GM12878 (cell line): ENCODE measurements at regions not wholly inside any gene's neighbourhood (a gene's known extent, or its start where the extent isn't known, plus 50 kb on each side); places are given as distances from the start of the nearest gene placed in this dataset.

Source experiments
- ATAC-seq: fragments of 200-7000 bp; cut with Tn5 transposase; 3 replicates; pipeline ENCODE4 v1.9.1; 2020; ENCODE audit warnings: mild to moderate bottlenecking, moderate library complexity
- BruUV-seq: library from RNA; stranded (reverse); fragments of 400-500 nt; replicated peaks from 2 replicates; lab custom pipeline; 2021; lab: Mats Ljungman, UMichigan
- CTCF ChIA-PET: fragments of 300-600 bp; sonication (Branson Sonifier 250); formaldehyde crosslinking; extraction: SDS; loops from one replicate; lab custom pipeline; 2021; ENCODE audit warnings: inconsistent platforms; lab: Yijun Ruan, JAX
- POLR2A ChIA-PET: fragments of 350-600 bp; formaldehyde crosslinking; extraction: SDS; loops from one replicate; lab custom pipeline; 2021; ENCODE audit warnings: inconsistent platforms; lab: Charles Lee
- RAD21 ChIA-PET: fragments of 300-600 bp; sonication (Branson Sonifier 250); formaldehyde crosslinking; loops from one replicate; lab custom pipeline; 2023; ENCODE audit warnings: antibody characterized with exemption; ENCODE audit not compliant: unreplicated experiment; lab: Charles Lee
- SMC1A ChIA-PET: fragments of 300-600 bp; sonication (Branson Sonifier 250); formaldehyde crosslinking; loops from one replicate; lab custom pipeline; 2023; ENCODE audit not compliant: unreplicated experiment, uncharacterized antibody; lab: Charles Lee
- DNase-seq: peaks from one replicate; pipeline ENCODE4 v3.0.0-alpha.2; 2011; ENCODE audit warnings: low read depth, low spot score
- FAIRE-seq: peaks from 3 replicates; lab custom pipeline; 2011; peaks lifted over from hg19 to GRCh38; lab: Jason Lieb, UNC
- H2AFZ ChIP-seq: 2 replicates; pipeline ENCODE4 v1.6.0; 2011; ENCODE audit warnings: low read depth, low read length, control low read depth; ENCODE audit not compliant: control insufficient read depth
- H3K27ac ChIP-seq: 2 replicates; pipeline ENCODE4 v1.5.1; 2011; ENCODE audit warnings: control low read depth; ENCODE audit not compliant: control insufficient read depth, insufficient read depth
- H3K27me3 ChIP-seq, 2 experiments: replicated peaks in 1 of 2; 2 replicates each; pipeline versions ENCODE4 v1.6.0 to v1.6.1; 2011; ENCODE audit warnings: low read length in 1 of 2; ENCODE audit not compliant: control insufficient read depth in 2 of 2, insufficient read depth in 2 of 2
- H3K36me3 ChIP-seq, 2 experiments: 2 replicates each; pipeline ENCODE4 v1.5.1; 2011; ENCODE audit warnings: low read length in 1 of 2; ENCODE audit not compliant: control insufficient read depth in 2 of 2, insufficient read depth in 2 of 2
- H3K4me1 ChIP-seq: 2 replicates; pipeline ENCODE4 v1.6.1; 2011; ENCODE audit warnings: mild to moderate bottlenecking, low read length, moderate library complexity, mixed read lengths; ENCODE audit not compliant: control insufficient read depth, insufficient read depth
- H3K4me2 ChIP-seq: 2 replicates; pipeline ENCODE4 v1.6.0; 2011; ENCODE audit warnings: control low read depth; ENCODE audit not compliant: control insufficient read depth, insufficient read depth
- H3K4me3 ChIP-seq: fragments of 200-600 bp; sonication (generic); 2 replicates; pipeline ENCODE4 v1.5.1; 2016
- H3K79me2 ChIP-seq: 2 replicates; pipeline ENCODE4 v1.6.0; 2011; ENCODE audit warnings: low read length; ENCODE audit not compliant: control insufficient read depth, insufficient read depth
- H3K9ac ChIP-seq: 2 replicates; pipeline ENCODE4 v1.8.0; 2011; ENCODE audit warnings: low read length, control low read depth, mixed read lengths; ENCODE audit not compliant: control insufficient read depth, insufficient read depth
- H3K9me3 ChIP-seq: replicated peaks from 3 replicates; pipeline ENCODE4 v1.5.1; 2011; ENCODE audit warnings: mild to moderate bottlenecking, low read length; ENCODE audit not compliant: control insufficient read depth, insufficient read depth
- H4K20me1 ChIP-seq: 2 replicates; pipeline ENCODE4 v1.6.0; 2011; ENCODE audit not compliant: control insufficient read depth, insufficient read depth
- ASH2L ChIP-seq: fragments of 300-600, 200-600 bp; sonication (generic); IDR thresholded peaks from 2 replicates; pipeline ENCODE4 v1.6.1; 2017; ENCODE audit warnings: low read depth, mild to moderate bottlenecking, borderline replicate concordance
- CHD4 ChIP-seq: fragments of 200-600 bp; sonication (generic); IDR thresholded peaks from 2 replicates; pipeline ENCODE4 v1.6.1; 2016; ENCODE audit warnings: mild to moderate bottlenecking
- CREM ChIP-seq: IDR thresholded peaks from 2 replicates; pipeline ENCODE4 v1.6.1; 2014; ENCODE audit warnings: antibody characterized with exemption, low read depth
- ESRRA ChIP-seq: IDR thresholded peaks from 2 replicates; pipeline ENCODE4 v1.6.1; 2012; ENCODE audit warnings: mild to moderate bottlenecking, low read length, improper control_type of control experiment
- FOXK2 ChIP-seq: fragments of 450-650 bp; IDR thresholded peaks from 2 replicates; pipeline ENCODE4 v1.6.1; 2017; ENCODE audit warnings: mild to moderate bottlenecking, moderate library complexity
- GABPA ChIP-seq: IDR thresholded peaks from 2 replicates; pipeline ENCODE4 v1.6.1; 2014; ENCODE audit warnings: antibody characterized with exemption, low read depth, mild to moderate bottlenecking, inconsistent platforms
- GATAD2B ChIP-seq: fragments of 450-650 bp; conservative IDR thresholded peaks from 2 replicates; pipeline ENCODE4 v1.6.1; 2017; ENCODE audit warnings: low read depth, mild to moderate bottlenecking, moderate library complexity
- HDAC6 ChIP-seq: fragments of 200-600 bp; sonication (generic); IDR thresholded peaks from one replicate; pipeline ENCODE4 v1.8.0; 2017; ENCODE audit warnings: antibody characterized with exemption; ENCODE audit not compliant: unreplicated experiment
- IKZF2 ChIP-seq, 2 experiments: fragments of 450-650 bp; IDR thresholded peaks; 2 replicates each; pipeline ENCODE4 v1.6.1; 2017; ENCODE audit warnings: mild to moderate bottlenecking in 2 of 2, moderate library complexity in 2 of 2
- JUND ChIP-seq: IDR thresholded peaks from 2 replicates; pipeline ENCODE4 v1.6.1; 2012; ENCODE audit warnings: low read depth, mild to moderate bottlenecking, low read length, improper control_type of control experiment, moderate library complexity
- MTA2 ChIP-seq: fragments of 450-650 bp; IDR thresholded peaks from 2 replicates; pipeline ENCODE4 v1.6.1; 2016; ENCODE audit warnings: low read depth, mild to moderate bottlenecking, moderate library complexity
- NFYB ChIP-seq: IDR thresholded peaks from 2 replicates; pipeline ENCODE4 v1.6.1; 2011; ENCODE audit warnings: low read depth, mild to moderate bottlenecking, low read length, improper control_type of control experiment, moderate library complexity; ENCODE audit not compliant: insufficient read depth
- RAD51 ChIP-seq: fragments of 450-650 bp; IDR thresholded peaks from 2 replicates; pipeline ENCODE4 v1.6.1; 2016; ENCODE audit warnings: moderate library complexity, mild to moderate bottlenecking, inconsistent platforms
- RUNX3 ChIP-seq: IDR thresholded peaks from 2 replicates; pipeline ENCODE4 v1.6.1; 2012; ENCODE audit warnings: low read length, inconsistent platforms
- SMC3 ChIP-seq: IDR thresholded peaks from 2 replicates; pipeline ENCODE4 v1.6.1; 2011; ENCODE audit warnings: low read length, improper control_type of control experiment, borderline replicate concordance
- SPI1 ChIP-seq: IDR thresholded peaks from 2 replicates; pipeline ENCODE4 v1.6.1; 2011; ENCODE audit warnings: low read depth, mild to moderate bottlenecking, low read length, moderate library complexity, borderline replicate concordance; ENCODE audit not compliant: insufficient read depth
- WGBS: methylation state at CpG from one replicate; pipeline ENCODE4 v1.1.6; 2016; ENCODE audit warnings: low lambda C conversion rate; ENCODE audit not compliant: insufficient replicate concordance, insufficient coverage; ENCODE audit errors: missing lambda C conversion rate; 5-methylcytosine and 5-hydroxymethylcytosine counted together
- in situ Hi-C: fragments of 300-500 bp; cut with MboI; formaldehyde crosslinking; loops from 9 replicates; pipeline ENCODE4 v1.14.3; 2018; ENCODE audit warnings: mixed read lengths
- intact Hi-C: fragments of 100-400 bp; cut with micrococcal nuclease; formaldehyde crosslinking; loops from one replicate; pipeline ENCODE4 v1.14.2; 2022; ENCODE audit not compliant: unreplicated experiment
- TF ChIP-seq, protein P1 (sequence below): IDR thresholded peaks from 2 replicates; pipeline ENCODE4 v1.6.1; 2011; ENCODE audit warnings: low read depth, low read length, improper control_type of control experiment, borderline replicate concordance
- TF ChIP-seq, protein P2 (sequence below): IDR thresholded peaks from 2 replicates; pipeline ENCODE4 v1.6.1; 2012; ENCODE audit warnings: low read length, inconsistent platforms

- POLR2A ChIA-PET: no interaction called here
- no peaks in the 10 kb centered on the region for H3K27me3 ChIP-seq
- SMC1A ChIA-PET: no interaction called here
- no peak overlapping the region for H3K27ac ChIP-seq
- DNase-seq: no peak
- H3K4me3 ChIP-seq: no peak overlapping the region
- H4K20me1 ChIP-seq: no peaks in the 10 kb centered on the region
- H3K9me3 ChIP-seq: no peaks in the 10 kb centered on the region
- ATAC-seq: no peak
- no TSS peak for BruUV-seq
- no peak overlapping the region for H3K4me2 ChIP-seq
- H3K79me2 ChIP-seq: no peaks in the 10 kb centered on the region
- intact Hi-C loops (no loop called here), in situ Hi-C loops (no loop called here)
- 6% methylated on average over 4 of the region's 4 CpGs for WGBS
- no peaks in the 10 kb centered on the region for H3K36me3 ChIP-seq
- no peak for FAIRE-seq
- RAD21 ChIA-PET: no interaction called here
- TF ChIP-seq, protein P1, sequence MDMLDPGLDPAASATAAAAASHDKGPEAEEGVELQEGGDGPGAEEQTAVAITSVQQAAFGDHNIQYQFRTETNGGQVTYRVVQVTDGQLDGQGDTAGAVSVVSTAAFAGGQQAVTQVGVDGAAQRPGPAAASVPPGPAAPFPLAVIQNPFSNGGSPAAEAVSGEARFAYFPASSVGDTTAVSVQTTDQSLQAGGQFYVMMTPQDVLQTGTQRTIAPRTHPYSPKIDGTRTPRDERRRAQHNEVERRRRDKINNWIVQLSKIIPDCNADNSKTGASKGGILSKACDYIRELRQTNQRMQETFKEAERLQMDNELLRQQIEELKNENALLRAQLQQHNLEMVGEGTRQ: no peak
- no peak for TF ChIP-seq HDAC6
- TF ChIP-seq ESRRA: no peak
- no peak for TF ChIP-seq NFYB
- no peak for TF ChIP-seq FOXK2
- TF ChIP-seq CHD4: no peak
- no peak for TF ChIP-seq MTA2
- TF ChIP-seq GABPA: no peak
- TF ChIP-seq, protein P2, sequence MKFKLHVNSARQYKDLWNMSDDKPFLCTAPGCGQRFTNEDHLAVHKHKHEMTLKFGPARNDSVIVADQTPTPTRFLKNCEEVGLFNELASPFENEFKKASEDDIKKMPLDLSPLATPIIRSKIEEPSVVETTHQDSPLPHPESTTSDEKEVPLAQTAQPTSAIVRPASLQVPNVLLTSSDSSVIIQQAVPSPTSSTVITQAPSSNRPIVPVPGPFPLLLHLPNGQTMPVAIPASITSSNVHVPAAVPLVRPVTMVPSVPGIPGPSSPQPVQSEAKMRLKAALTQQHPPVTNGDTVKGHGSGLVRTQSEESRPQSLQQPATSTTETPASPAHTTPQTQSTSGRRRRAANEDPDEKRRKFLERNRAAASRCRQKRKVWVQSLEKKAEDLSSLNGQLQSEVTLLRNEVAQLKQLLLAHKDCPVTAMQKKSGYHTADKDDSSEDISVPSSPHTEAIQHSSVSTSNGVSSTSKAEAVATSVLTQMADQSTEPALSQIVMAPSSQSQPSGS: no peak
- TF ChIP-seq ASH2L: no peak
- no peak for TF ChIP-seq SMC3
- TF ChIP-seq RUNX3: no peak
- TF ChIP-seq RAD51: no peak
- TF ChIP-seq CREM: no peak
- TF ChIP-seq SPI1: no peak
- no peak for TF ChIP-seq GATAD2B
- no peak for TF ChIP-seq JUND
- no peak for TF ChIP-seq IKZF2 (IDR thresholded peaks at IDR 0.05)
- no peaks in the 10 kb centered on the region for H3K4me1 ChIP-seq
- H2AFZ ChIP-seq: no peak overlapping the region
- no peak overlapping the region for H3K9ac ChIP-seq
- CTCF ChIA-PET: interaction anchor here (0.7 kb wide), 1 partner anchor 29 kb away, joined by 4 read pairs; no protein-coding TSS in a partner anchor
These were observed 247.3 kb upstream of the TAS2R1 start for GRCh38 chr5:9877488-9877887.
